Kidney (tissue), 13 donors: ENCODE measurements at regions not wholly inside any gene's neighbourhood (a gene's known extent, or its start where the extent isn't known, plus 50 kb on each side); places are given as distances from the start of the nearest gene placed in this dataset.

Experiments used
- DNase-seq, 5 donors: peaks; one replicate each; pipeline ENCODE4 v3.0.0-alpha.2; 2013 to 2020
- FAIRE-seq: peaks from 2 replicates; lab custom pipeline; 2012; peaks lifted over from hg19 to GRCh38; lab: Jason Lieb, UNC
- H3K27ac ChIP-seq, 2 donors: one replicate each; pipeline ENCODE4 v1.7.0; 2013; ENCODE audit warnings: low read depth in 2 of 2, low read length in 2 of 2, inconsistent platforms in 1 of 2
- H3K27me3 ChIP-seq: one replicate; pipeline ENCODE4 v1.7.1; 2013; ENCODE audit warnings: low read length, inconsistent platforms; ENCODE audit not compliant: control insufficient read depth, insufficient read depth
- H3K36me3 ChIP-seq, 3 donors: one replicate each; pipeline versions ENCODE4 v1.7.0 to v1.7.1; 2013; ENCODE audit warnings: low read length in 3 of 3, control low read depth in 1 of 3, inconsistent platforms in 1 of 3; ENCODE audit not compliant: insufficient read depth in 3 of 3, control insufficient read depth in 2 of 3
- H3K4me1 ChIP-seq, 3 donors: one replicate each; pipeline versions ENCODE4 v1.7.0 to v1.7.1; 2013; ENCODE audit warnings: low read length in 3 of 3, inconsistent platforms in 1 of 3, low read depth in 1 of 3; ENCODE audit not compliant: control insufficient read depth in 2 of 3, insufficient read depth in 2 of 3
- H3K4me3 ChIP-seq, 3 donors: one replicate each; pipeline versions ENCODE4 v1.7.0 to v1.8.1; 2013; ENCODE audit warnings: low read length in 3 of 3, control low read depth in 1 of 3, inconsistent platforms in 1 of 3
- H3K9ac ChIP-seq, 3 donors: one replicate each; pipeline versions ENCODE4 v1.7.0 to v1.7.1; 2013; ENCODE audit warnings: low read length in 3 of 3, control low read depth in 1 of 3, inconsistent platforms in 1 of 3
- H3K9me3 ChIP-seq, 3 donors: one replicate each; pipeline versions ENCODE4 v1.7.0 to v1.7.1; 2013; ENCODE audit warnings: low read length in 3 of 3, control low read depth in 1 of 3, inconsistent platforms in 1 of 3; ENCODE audit not compliant: control insufficient read depth in 2 of 3, insufficient read depth in 1 of 3
- intact Hi-C: fragments of 100-400 bp; cut with DNase I; formaldehyde crosslinking; loops from one replicate; pipeline ENCODE4 v1.11.1; 2022
- TF ChIP-seq, protein P1 (sequence below): IDR thresholded peaks from 3 replicates; pipeline ENCODE4 v1.5.1; 2012; ENCODE audit warnings: mild to moderate bottlenecking, moderate library complexity, borderline replicate concordance; ENCODE audit not compliant: insufficient read depth; ENCODE audit errors: extremely low read depth
- donor health status: control.
- donor health status: control.
- donor health status: control.
- donor health status: control.
- donor health status: control.
- donor health status: DM: yes; HTN: yes; CAD: no.
- donor health status: Normal renal cell carcinoma (clear cell type).

DNA sequence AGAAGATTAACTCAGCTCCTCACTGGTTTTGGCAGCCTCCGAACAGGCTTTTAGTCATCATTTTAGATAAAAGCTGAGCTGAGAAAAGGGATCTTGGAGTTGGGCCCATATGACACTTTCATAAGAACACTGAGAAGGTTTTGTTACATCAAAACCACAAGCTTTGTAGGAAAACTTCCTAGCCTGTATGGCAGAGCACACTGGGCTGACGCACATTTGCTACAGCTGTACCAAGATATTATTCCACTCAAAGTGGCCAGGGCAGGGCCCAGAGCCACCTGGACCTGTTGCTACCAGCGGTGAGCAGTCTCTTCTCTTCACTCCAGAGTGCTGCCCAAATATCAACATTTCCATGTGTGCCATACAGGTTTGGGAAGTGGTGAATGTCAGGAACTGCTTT lies 160.5 kb upstream of the CCDC54 start:
- no peak for FAIRE-seq
- H3K36me3 ChIP-seq: no peaks in the 10 kb centered on the region
- H3K27ac ChIP-seq: no peak overlapping the region
- no peaks in the 10 kb centered on the region for H3K27me3 ChIP-seq
- no peaks in the 10 kb centered on the region for H3K4me1 ChIP-seq
- H3K9me3 ChIP-seq: no peaks in the 10 kb centered on the region
- TF ChIP-seq, protein P1, sequence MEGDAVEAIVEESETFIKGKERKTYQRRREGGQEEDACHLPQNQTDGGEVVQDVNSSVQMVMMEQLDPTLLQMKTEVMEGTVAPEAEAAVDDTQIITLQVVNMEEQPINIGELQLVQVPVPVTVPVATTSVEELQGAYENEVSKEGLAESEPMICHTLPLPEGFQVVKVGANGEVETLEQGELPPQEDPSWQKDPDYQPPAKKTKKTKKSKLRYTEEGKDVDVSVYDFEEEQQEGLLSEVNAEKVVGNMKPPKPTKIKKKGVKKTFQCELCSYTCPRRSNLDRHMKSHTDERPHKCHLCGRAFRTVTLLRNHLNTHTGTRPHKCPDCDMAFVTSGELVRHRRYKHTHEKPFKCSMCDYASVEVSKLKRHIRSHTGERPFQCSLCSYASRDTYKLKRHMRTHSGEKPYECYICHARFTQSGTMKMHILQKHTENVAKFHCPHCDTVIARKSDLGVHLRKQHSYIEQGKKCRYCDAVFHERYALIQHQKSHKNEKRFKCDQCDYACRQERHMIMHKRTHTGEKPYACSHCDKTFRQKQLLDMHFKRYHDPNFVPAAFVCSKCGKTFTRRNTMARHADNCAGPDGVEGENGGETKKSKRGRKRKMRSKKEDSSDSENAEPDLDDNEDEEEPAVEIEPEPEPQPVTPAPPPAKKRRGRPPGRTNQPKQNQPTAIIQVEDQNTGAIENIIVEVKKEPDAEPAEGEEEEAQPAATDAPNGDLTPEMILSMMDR: no peak
- H3K9ac ChIP-seq: no peak overlapping the region
- H3K4me3 ChIP-seq: no peak overlapping the region
- DNase-seq: no peak
- intact Hi-C loops: no loop called here

DNA sequence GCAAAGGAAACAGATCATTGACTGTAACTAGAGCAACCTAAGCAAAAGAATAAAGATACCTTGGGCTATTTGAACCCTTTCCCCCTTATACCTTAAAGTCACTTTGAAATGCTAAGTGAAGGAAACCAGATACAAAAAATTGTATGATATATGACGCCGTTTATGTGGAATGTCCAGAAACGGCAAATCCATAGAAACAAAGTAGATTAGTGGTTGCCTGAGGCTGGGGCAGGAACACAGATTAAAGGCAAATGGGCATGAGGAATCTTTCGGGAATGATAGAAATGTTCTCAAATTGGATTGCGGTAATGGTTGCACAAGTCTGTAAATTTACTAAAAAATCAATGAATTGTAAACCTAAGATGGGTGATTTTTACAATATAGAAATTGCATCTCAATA lies 160.1 kb upstream of the CCDC54 start:
- no peak overlapping the region for H3K4me3 ChIP-seq
- H3K27ac ChIP-seq: no peak overlapping the region
- TF ChIP-seq, protein P1: no peak
- no peaks in the 10 kb centered on the region for H3K4me1 ChIP-seq
- no peak for DNase-seq
- intact Hi-C loops: no loop called here
- H3K36me3 ChIP-seq: no peaks in the 10 kb centered on the region
- FAIRE-seq: no peak
- no peaks in the 10 kb centered on the region for H3K27me3 ChIP-seq
- no peak overlapping the region for H3K9ac ChIP-seq
- H3K9me3 ChIP-seq: no peaks in the 10 kb centered on the region

DNA sequence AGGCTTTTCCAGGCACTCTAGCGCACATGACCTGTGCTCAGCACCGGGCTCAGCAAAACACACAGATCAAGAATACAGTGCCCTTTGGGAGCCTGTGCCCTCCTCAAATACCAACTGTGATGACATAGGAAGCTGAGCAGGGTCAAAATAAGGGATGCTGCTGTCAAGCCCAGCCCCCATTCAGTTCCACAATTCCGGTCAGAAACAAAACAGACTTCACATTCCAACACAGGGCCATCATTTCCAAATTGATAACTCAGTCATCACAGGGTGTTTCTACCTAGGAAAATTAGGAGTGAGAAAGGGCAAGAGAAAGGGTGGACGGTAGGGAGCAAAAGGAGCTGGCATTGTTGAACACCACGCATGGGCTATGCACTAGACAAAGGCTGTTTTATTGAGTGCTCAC lies 158.4 kb upstream of the CCDC54 start:
- FAIRE-seq: no peak

More for the DNA sequence above, 158.4 kb upstream of the CCDC54 start:
- H3K9me3 ChIP-seq: no peaks in the 10 kb centered on the region
- TF ChIP-seq, protein P1: no peak
- no peak for DNase-seq
- no peak overlapping the region for H3K27ac ChIP-seq
- H3K36me3 ChIP-seq: no peaks in the 10 kb centered on the region
- intact Hi-C loops: no loop called here
- no peak overlapping the region for H3K9ac ChIP-seq
- no peaks in the 10 kb centered on the region for H3K4me1 ChIP-seq
- no peaks in the 10 kb centered on the region for H3K27me3 ChIP-seq
- no peak overlapping the region for H3K4me3 ChIP-seq
